ENCODE measurements at regions not wholly inside any gene's neighbourhood (a gene's known extent, or its start where the extent isn't known, plus 50 kb on each side); places are given as distances from the start of the nearest gene placed in this dataset.

GRCh38 chr1:58931024-58931423, 147.2 kb upstream of the JUN start:
- Histone ChIP-seq H3K4me1 (ENCODE audit: control insufficient read depth, low read depth, low read length) (no peaks in the 10 kb centered on the region), H3K4me3 (ENCODE audit: low read length) (no peak overlapping the region), H3K27ac (ENCODE audit: low read length) (no peak overlapping the region), H3K9me3 (ENCODE audit: control insufficient read depth, low read depth, low read length) (no peaks in the 10 kb centered on the region), H3K27me3 (ENCODE audit: control insufficient read depth, insufficient read depth, low read length) (no peaks in the 10 kb centered on the region), H3K9ac (ENCODE audit: low read length) (no peak overlapping the region), H3K36me3 (ENCODE audit: control insufficient read depth, low read depth, low read length) (no peaks in the 10 kb centered on the region)

GRCh38 chr1:58931756-58932155, 147.9 kb upstream of the JUN start:
- Histone ChIP-seq H3K36me3 (ENCODE audit: control insufficient read depth, low read depth, low read length) (no peaks in the 10 kb centered on the region), H3K9ac (ENCODE audit: low read length) (no peak overlapping the region), H3K27me3 (ENCODE audit: control insufficient read depth, insufficient read depth, low read length) (no peaks in the 10 kb centered on the region), H3K9me3 (ENCODE audit: control insufficient read depth, low read depth, low read length) (no peaks in the 10 kb centered on the region), H3K4me3 (ENCODE audit: low read length) (no peak overlapping the region), H3K27ac (ENCODE audit: low read length) (no peak overlapping the region), H3K4me1 (ENCODE audit: control insufficient read depth, low read depth, low read length) (no peaks in the 10 kb centered on the region)

- Histone ChIP-seq H3K4me3 (ENCODE audit: low read length) (no peak overlapping the region), H3K27me3 (ENCODE audit: control insufficient read depth, insufficient read depth, low read length) (no peaks in the 10 kb centered on the region), H3K27ac (ENCODE audit: low read length) (no peak overlapping the region), H3K4me1 (ENCODE audit: control insufficient read depth, low read depth, low read length) (no peaks in the 10 kb centered on the region), H3K9me3 (ENCODE audit: control insufficient read depth, low read depth, low read length) (no peaks in the 10 kb centered on the region), H3K9ac (ENCODE audit: low read length) (no peak overlapping the region), H3K36me3 (ENCODE audit: control insufficient read depth, low read depth, low read length) (no peaks in the 10 kb centered on the region)
Observed at GRCh38 chr1:58932859-58933598, 149.2 kb upstream of the JUN start.

- Histone ChIP-seq H3K36me3 (ENCODE audit: control insufficient read depth, low read depth, low read length) (no peaks in the 10 kb centered on the region), H3K27ac (ENCODE audit: low read length) (no peak overlapping the region), H3K4me1 (ENCODE audit: control insufficient read depth, low read depth, low read length) (no peaks in the 10 kb centered on the region), H3K9me3 (ENCODE audit: control insufficient read depth, low read depth, low read length) (no peaks in the 10 kb centered on the region), H3K27me3 (ENCODE audit: control insufficient read depth, insufficient read depth, low read length) (no peaks in the 10 kb centered on the region), H3K9ac (ENCODE audit: low read length) (no peak overlapping the region), H3K4me3 (ENCODE audit: low read length) (no peak overlapping the region)
Observed at GRCh38 chr1:58933599-58933926, 149.7 kb upstream of the JUN start.

GRCh38 chr1:58934706-58935105, 150.9 kb upstream of the JUN start:
- Histone ChIP-seq H3K9ac (ENCODE audit: low read length) (no peak overlapping the region), H3K27ac (ENCODE audit: low read length) (no peak overlapping the region), H3K27me3 (ENCODE audit: control insufficient read depth, insufficient read depth, low read length) (no peaks in the 10 kb centered on the region), H3K36me3 (ENCODE audit: control insufficient read depth, low read depth, low read length) (no peaks in the 10 kb centered on the region), H3K4me1 (ENCODE audit: control insufficient read depth, low read depth, low read length) (no peaks in the 10 kb centered on the region), H3K4me3 (ENCODE audit: low read length) (no peak overlapping the region), H3K9me3 (ENCODE audit: control insufficient read depth, low read depth, low read length) (no peaks in the 10 kb centered on the region)

GRCh38 chr1:58936973-58937372, 153.1 kb upstream of the JUN start:
- no peaks in the 10 kb centered on the region for H3K36me3 ChIP-seq (ENCODE audit: control insufficient read depth, low read depth, low read length)
- H3K4me1 ChIP-seq (ENCODE audit: control insufficient read depth, low read depth, low read length): no peaks in the 10 kb centered on the region
- H3K4me3 ChIP-seq (ENCODE audit: low read length): no peak overlapping the region
- no peak overlapping the region for H3K9ac ChIP-seq (ENCODE audit: low read length)
- no peak overlapping the region for H3K27ac ChIP-seq (ENCODE audit: low read length)
- H3K27me3 ChIP-seq (ENCODE audit: control insufficient read depth, insufficient read depth, low read length): no peaks in the 10 kb centered on the region
- no peaks in the 10 kb centered on the region for H3K9me3 ChIP-seq (ENCODE audit: control insufficient read depth, low read depth, low read length)

- Histone ChIP-seq H3K4me1 (ENCODE audit: control insufficient read depth, low read depth, low read length) (no peaks in the 10 kb centered on the region), H3K4me3 (ENCODE audit: low read length) (no peak overlapping the region), H3K9me3 (ENCODE audit: control insufficient read depth, low read depth, low read length) (no peaks in the 10 kb centered on the region), H3K36me3 (ENCODE audit: control insufficient read depth, low read depth, low read length) (no peaks in the 10 kb centered on the region), H3K27me3 (ENCODE audit: control insufficient read depth, insufficient read depth, low read length) (no peaks in the 10 kb centered on the region), H3K9ac (ENCODE audit: low read length) (no peak overlapping the region), H3K27ac (ENCODE audit: low read length) (no peak overlapping the region)
Observed at GRCh38 chr1:58939146-58939545, 155.3 kb upstream of the JUN start.

GRCh38 chr1:58939666-58940370, 156.0 kb upstream of the JUN start:
- no peaks in the 10 kb centered on the region for H3K27me3 ChIP-seq (ENCODE audit: control insufficient read depth, insufficient read depth, low read length)
- H3K9me3 ChIP-seq (ENCODE audit: control insufficient read depth, low read depth, low read length): no peaks in the 10 kb centered on the region
- no peaks in the 10 kb centered on the region for H3K4me1 ChIP-seq (ENCODE audit: control insufficient read depth, low read depth, low read length)
- H3K4me3 ChIP-seq (ENCODE audit: low read length): no peak overlapping the region
- no peak overlapping the region for H3K27ac ChIP-seq (ENCODE audit: low read length)
- no peak overlapping the region for H3K9ac ChIP-seq (ENCODE audit: low read length)
- no peaks in the 10 kb centered on the region for H3K36me3 ChIP-seq (ENCODE audit: control insufficient read depth, low read depth, low read length)

GRCh38 chr1:58941471-58942289, 157.8 kb upstream of the JUN start:
- Histone ChIP-seq H3K4me3 (ENCODE audit: low read length) (no peak overlapping the region), H3K36me3 (ENCODE audit: control insufficient read depth, low read depth, low read length) (no peaks in the 10 kb centered on the region), H3K27ac (ENCODE audit: low read length) (no peak overlapping the region), H3K9me3 (ENCODE audit: control insufficient read depth, low read depth, low read length) (no peaks in the 10 kb centered on the region), H3K4me1 (ENCODE audit: control insufficient read depth, low read depth, low read length) (no peaks in the 10 kb centered on the region), H3K9ac (ENCODE audit: low read length) (no peak overlapping the region), H3K27me3 (ENCODE audit: control insufficient read depth, insufficient read depth, low read length) (no peaks in the 10 kb centered on the region)

- Histone ChIP-seq H3K27me3 (ENCODE audit: control insufficient read depth, insufficient read depth, low read length) (no peaks in the 10 kb centered on the region), H3K27ac (ENCODE audit: low read length) (no peak overlapping the region), H3K4me3 (ENCODE audit: low read length) (no peak overlapping the region), H3K9ac (ENCODE audit: low read length) (no peak overlapping the region), H3K4me1 (ENCODE audit: control insufficient read depth, low read depth, low read length) (no peaks in the 10 kb centered on the region), H3K9me3 (ENCODE audit: control insufficient read depth, low read depth, low read length) (no peaks in the 10 kb centered on the region), H3K36me3 (ENCODE audit: control insufficient read depth, low read depth, low read length) (no peaks in the 10 kb centered on the region)
Observed at GRCh38 chr1:58942759-58943191, 158.9 kb upstream of the JUN start.

- Histone ChIP-seq H3K4me1 (ENCODE audit: control insufficient read depth, low read depth, low read length) (no peaks in the 10 kb centered on the region), H3K27me3 (ENCODE audit: control insufficient read depth, insufficient read depth, low read length) (no peaks in the 10 kb centered on the region), H3K36me3 (ENCODE audit: control insufficient read depth, low read depth, low read length) (no peaks in the 10 kb centered on the region), H3K4me3 (ENCODE audit: low read length) (no peak overlapping the region), H3K27ac (ENCODE audit: low read length) (no peak overlapping the region), H3K9me3 (ENCODE audit: control insufficient read depth, low read depth, low read length) (no peaks in the 10 kb centered on the region), H3K9ac (ENCODE audit: low read length) (no peak overlapping the region)
Observed at GRCh38 chr1:58943776-58944175, 159.9 kb upstream of the JUN start.
